ENCODE measurements at regions not wholly inside any gene's neighbourhood (a gene's known extent, or its start where the extent isn't known, plus 50 kb on each side); places are given as distances from the start of the nearest gene placed in this dataset.

DNA sequence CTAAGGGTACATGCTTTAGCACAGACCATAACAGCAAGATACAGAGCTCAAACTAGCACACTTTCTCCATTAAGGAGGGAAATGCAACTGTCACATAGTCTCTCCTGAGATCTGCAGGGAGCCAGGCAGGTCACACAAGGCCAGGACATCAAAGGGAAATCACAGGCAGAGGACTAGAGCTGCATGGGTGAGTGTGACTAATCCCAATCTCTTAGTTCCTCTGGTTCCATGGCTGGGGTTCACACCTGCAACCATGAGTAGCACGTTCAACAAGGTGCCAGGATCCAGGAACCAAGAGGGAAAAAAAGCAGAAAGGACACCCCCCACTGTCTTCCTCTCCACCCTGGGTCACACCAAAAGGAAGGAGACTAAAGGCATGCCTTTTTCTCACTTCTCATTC lies 296.5 kb upstream of the STEAP1 start:
- no TSS peak for BruUV-seq (replicated peaks)
- no peaks in the 10 kb centered on the region for H3K4me1 ChIP-seq (ENCODE audit: control insufficient read depth, insufficient read depth, low read length)
- no peak overlapping the region for H3K9ac ChIP-seq (ENCODE audit: low read depth, low read length)
- H3K9me1 ChIP-seq (ENCODE audit: insufficient read depth, low read length): no peaks in the 10 kb centered on the region
- H3K23ac ChIP-seq (ENCODE audit: low read depth, low read length): no peak overlapping the region
- in situ Hi-C loops (cut with MboI; ENCODE audit: low sequenced_read_pairs): no loop called here
- ChIA-PET CTCF (no interaction called here), POLR2A (ENCODE audit: unreplicated experiment) (no interaction called here)
- H3K4me2 ChIP-seq (ENCODE audit: low read depth, low read length): no peak overlapping the region
- no peak overlapping the region for H3K4me3 ChIP-seq (ENCODE audit: insufficient read depth, low read depth, low read length)
- H3K14ac ChIP-seq (replicated peaks; ENCODE audit: low read depth, low read length): no peak overlapping the region
- no peak overlapping the region for H3K4ac ChIP-seq (ENCODE audit: low read depth, low read length)
- no peaks in the 10 kb centered on the region for H3K79me1 ChIP-seq (ENCODE audit: low read depth in 1 of 2, low read length in 2 of 2)
- H3K27ac ChIP-seq (ENCODE audit: insufficient read depth, low read length): no peak overlapping the region
- dilution Hi-C loops (cut with HindIII; ENCODE audit: low sequenced_read_pairs, unreplicated experiment): no loop called here
- no peaks in the 10 kb centered on the region for H3K27me3 ChIP-seq (ENCODE audit: control insufficient read depth, insufficient read depth, low read length)
- H4K20me1 ChIP-seq (ENCODE audit: insufficient read depth, low read length): no peaks in the 10 kb centered on the region
- no peak overlapping the region for H2AK5ac ChIP-seq (ENCODE audit: low read depth, low read length)
- H3K9me3 ChIP-seq (ENCODE audit: control insufficient read depth, insufficient read depth, low read length): peaks cover 12% of the 10 kb centered on the region
- no peak overlapping the region for H4K5ac ChIP-seq (ENCODE audit: low read depth, low read length)
- no peak overlapping the region for H3K56ac ChIP-seq (ENCODE audit: extremely low read depth, insufficient read depth, low read length)
- intact Hi-C loops (cut with micrococcal nuclease): no loop called here
- TF ChIP-seq BHLHE40 (IDR thresholded peaks at IDR 0.05; ENCODE audit: low read depth, low read length): no peak
- TF ChIP-seq MXI1 (IDR thresholded peaks at IDR 0.05; ENCODE audit: borderline replicate concordance, low read depth, low read length): no peak
- TF ChIP-seq SMC3 (IDR thresholded peaks at IDR 0.05; ENCODE audit: low read depth, low read length): no peak
- no peak for TF ChIP-seq RAD21 (IDR thresholded peaks at IDR 0.05; ENCODE audit: low read length)
- TF ChIP-seq, protein P1, sequence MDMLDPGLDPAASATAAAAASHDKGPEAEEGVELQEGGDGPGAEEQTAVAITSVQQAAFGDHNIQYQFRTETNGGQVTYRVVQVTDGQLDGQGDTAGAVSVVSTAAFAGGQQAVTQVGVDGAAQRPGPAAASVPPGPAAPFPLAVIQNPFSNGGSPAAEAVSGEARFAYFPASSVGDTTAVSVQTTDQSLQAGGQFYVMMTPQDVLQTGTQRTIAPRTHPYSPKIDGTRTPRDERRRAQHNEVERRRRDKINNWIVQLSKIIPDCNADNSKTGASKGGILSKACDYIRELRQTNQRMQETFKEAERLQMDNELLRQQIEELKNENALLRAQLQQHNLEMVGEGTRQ (IDR thresholded peaks at IDR 0.05; ENCODE audit: low read depth, low read length): no peak
- no peak for TF ChIP-seq MAZ (IDR thresholded peaks at IDR 0.05; ENCODE audit: borderline replicate concordance, low read depth, low read length)
- TF ChIP-seq RFX5 (IDR thresholded peaks at IDR 0.05; ENCODE audit: low read depth, low read length): no peak
- H2AFZ ChIP-seq (replicated peaks; ENCODE audit: low read length, poor library complexity): no peak overlapping the region
- DNase-seq (no peak), ATAC-seq (ENCODE audit: low read depth) (no peak)
- H2BK20ac ChIP-seq (ENCODE audit: low read depth, low read length): no peak overlapping the region
- H4K91ac ChIP-seq (ENCODE audit: insufficient read depth, low read depth, low read length): no peak overlapping the region
- WGBS, 2 experiments (ENCODE audit: extremely low coverage in 2 of 2, insufficient read length in 1 of 2): no CpG with 5 or more reads among the region's 1 CpG
- no peak overlapping the region for H2BK5ac ChIP-seq (ENCODE audit: low read depth, low read length, poor library complexity, severe bottlenecking)
- H3K18ac ChIP-seq (ENCODE audit: low read depth, low read length): no peak overlapping the region
- H2BK15ac ChIP-seq (ENCODE audit: low read depth, low read length): no peak overlapping the region
- no peaks in the 10 kb centered on the region for H3K36me3 ChIP-seq (ENCODE audit: control insufficient read depth, insufficient read depth, low read length)
- H2BK120ac ChIP-seq (ENCODE audit: low read depth, low read length): no peak overlapping the region
- H2AK9ac ChIP-seq (replicated peaks; ENCODE audit: low read depth, low read length, poor library complexity): no peak overlapping the region
- no peak overlapping the region for H4K8ac ChIP-seq (ENCODE audit: low read depth in 2 of 2, low read length in 2 of 2)

Measured in IMR-90 (cell line).